ENCODE measurements at regions not wholly inside any gene's neighbourhood (a gene's known extent, or its start where the extent isn't known, plus 50 kb on each side); places are given as distances from the start of the nearest gene placed in this dataset.

- H3K4me3 ChIP-seq (ENCODE audit: low read depth, low read length): no peak overlapping the region
- no peak for DNase-seq (ENCODE audit: low read depth)
- TF ChIP-seq CTCF (IDR thresholded peaks at IDR 0.05; ENCODE audit: insufficient read depth, low read depth, low read length): no peak
These were observed 333.9 kb upstream of the SEMA6A start for GRCh38 chr5:116908537-116908936.

DNA sequence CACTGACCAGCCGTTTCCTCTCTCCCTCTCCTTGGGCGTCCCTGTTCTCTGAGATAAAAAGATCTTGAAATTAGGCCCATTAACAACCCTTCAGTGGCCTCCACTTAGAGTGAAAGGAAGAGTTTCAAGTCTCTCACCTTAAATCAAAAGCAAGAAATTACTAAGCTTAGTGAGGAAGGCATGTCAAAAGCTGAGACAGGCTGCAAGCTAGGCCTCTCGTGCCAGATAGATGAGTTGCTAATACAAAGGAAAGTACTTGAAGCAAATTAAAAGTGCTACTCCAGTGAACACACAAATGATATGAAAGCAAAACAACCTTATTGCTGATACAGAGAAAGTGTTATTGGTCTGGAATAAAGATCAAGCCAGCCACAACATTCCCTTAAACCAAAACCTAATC is 331.3 kb upstream of the SEMA6A start:
- no peak for DNase-seq (ENCODE audit: low read depth)
- TF ChIP-seq CTCF (IDR thresholded peaks at IDR 0.05; ENCODE audit: insufficient read depth, low read depth, low read length): no peak
- H3K4me3 ChIP-seq (ENCODE audit: low read depth, low read length): no peak overlapping the region

DNA sequence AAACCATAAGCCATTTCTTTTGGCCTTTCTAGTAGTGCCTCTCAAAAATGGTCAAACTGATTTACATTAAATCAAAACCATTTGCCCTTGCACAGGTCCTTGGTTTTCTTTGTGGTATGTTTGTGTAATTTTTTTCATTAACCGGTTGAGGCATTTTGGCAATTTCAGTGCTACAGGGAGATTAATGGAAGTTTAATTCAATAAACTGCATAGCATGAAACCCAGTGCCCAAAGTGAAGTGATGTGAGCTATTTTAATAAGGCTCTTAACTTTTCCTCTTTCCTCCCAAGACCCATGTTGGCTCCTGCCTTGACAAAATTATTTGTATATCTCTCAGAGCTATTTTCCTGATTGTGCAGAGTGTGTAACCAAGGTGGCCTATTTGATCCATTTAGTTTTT is 326.2 kb upstream of the SEMA6A start:
- TF ChIP-seq CTCF (IDR thresholded peaks at IDR 0.05; ENCODE audit: insufficient read depth, low read depth, low read length): no peak
- DNase-seq (ENCODE audit: low read depth): no peak
- no peak overlapping the region for H3K4me3 ChIP-seq (ENCODE audit: low read depth, low read length)

DNA sequence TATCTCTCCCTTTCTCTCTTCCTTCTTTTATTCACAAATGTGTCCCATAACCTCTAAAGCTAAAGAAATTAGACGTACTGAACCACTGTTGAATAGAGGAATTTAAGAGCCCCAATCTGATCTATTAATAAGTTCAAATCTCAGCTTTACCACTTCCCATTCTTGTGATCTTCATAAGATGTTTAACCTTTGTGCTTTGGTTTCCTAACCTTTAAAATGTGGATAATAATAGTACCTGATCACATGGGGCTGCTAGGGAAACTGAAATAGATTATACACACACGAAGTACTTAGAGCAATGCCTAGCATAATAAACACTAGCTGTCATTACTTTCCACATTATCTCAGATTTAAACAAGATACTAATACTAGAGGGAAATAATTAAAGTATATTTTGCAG is 324.3 kb upstream of the SEMA6A start:
- TF ChIP-seq CTCF (IDR thresholded peaks at IDR 0.05; ENCODE audit: insufficient read depth, low read depth, low read length): no peak
- DNase-seq (ENCODE audit: low read depth): no peak
- no peak overlapping the region for H3K4me3 ChIP-seq (ENCODE audit: low read depth, low read length)

GRCh38 chr5:116897291-116897690 is 322.7 kb upstream of the SEMA6A start:
- H3K4me3 ChIP-seq (ENCODE audit: low read depth, low read length): no peak overlapping the region
- DNase-seq (ENCODE audit: low read depth): no peak
- no peak for TF ChIP-seq CTCF (IDR thresholded peaks at IDR 0.05; ENCODE audit: insufficient read depth, low read depth, low read length)

GRCh38 chr5:116896001-116896400 is 321.4 kb upstream of the SEMA6A start:
- no peak for DNase-seq (ENCODE audit: low read depth)
- no peak overlapping the region for H3K4me3 ChIP-seq (ENCODE audit: low read depth, low read length)
- no peak for TF ChIP-seq CTCF (IDR thresholded peaks at IDR 0.05; ENCODE audit: insufficient read depth, low read depth, low read length)

DNA sequence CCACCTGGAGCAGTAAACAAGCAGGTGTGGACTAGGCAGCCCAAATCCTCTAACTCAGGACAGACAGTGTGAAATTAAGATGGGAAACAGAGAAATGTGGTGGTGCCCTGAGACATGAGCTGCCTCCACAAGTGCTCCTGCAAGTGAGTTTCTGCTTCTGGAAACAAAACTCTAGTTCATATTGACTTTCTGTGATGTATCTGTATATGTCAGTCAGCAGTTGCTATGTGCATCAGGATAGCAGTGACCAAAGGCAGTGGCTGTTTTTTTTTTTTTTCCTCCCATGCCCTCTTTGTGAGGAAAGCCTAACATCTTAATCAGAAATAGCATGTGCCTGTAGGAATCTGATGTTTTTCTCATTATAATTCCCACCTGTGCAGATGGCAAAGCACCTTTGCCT is 318.4 kb upstream of the SEMA6A start:
- DNase-seq (ENCODE audit: low read depth): no peak
- TF ChIP-seq CTCF (IDR thresholded peaks at IDR 0.05; ENCODE audit: insufficient read depth, low read depth, low read length): no peak
- H3K4me3 ChIP-seq (ENCODE audit: low read depth, low read length): no peak overlapping the region
